ENCODE measurements at regions not wholly inside any gene's neighbourhood (a gene's known extent, or its start where the extent isn't known, plus 50 kb on each side); places are given as distances from the start of the nearest gene placed in this dataset.

DNA sequence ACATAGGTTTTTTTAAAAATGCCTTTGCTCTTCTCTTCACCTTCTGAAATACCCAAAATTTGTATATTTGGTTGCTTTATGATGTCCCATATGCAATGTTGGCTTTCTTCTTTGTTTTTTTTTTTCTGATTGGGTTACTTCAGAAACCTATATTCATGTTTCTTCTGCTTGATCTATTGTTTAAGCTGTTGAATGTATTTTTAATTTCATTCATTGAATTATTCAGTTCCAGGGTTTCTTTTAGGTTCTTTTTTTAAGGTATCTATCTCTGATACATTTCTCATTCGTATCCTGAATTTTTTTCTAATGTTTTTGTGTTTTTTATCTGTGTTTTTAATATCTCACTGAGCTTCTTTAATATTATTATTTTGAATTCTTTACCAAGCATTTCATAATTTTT is 221.0 kb upstream of the MTPN start:
- TF ChIP-seq EZH2phosphoT487 (IDR thresholded peaks at IDR 0.05; ENCODE audit: insufficient read depth, low read depth) (no peak), EZH2 (IDR thresholded peaks at IDR 0.05; ENCODE audit: insufficient read depth, poor library complexity, severe bottlenecking) (no peak)
- Histone ChIP-seq H4K20me1 (ENCODE audit: insufficient read depth) (no peaks in the 10 kb centered on the region), H3K27me3 (replicated peaks; ENCODE audit: insufficient read depth) (no peaks in the 10 kb centered on the region), H3K36me3 (ENCODE audit: low read depth) (no peaks in the 10 kb centered on the region), H3K4me2 (ENCODE audit: unreplicated experiment) (no peak overlapping the region), H3K79me2 (ENCODE audit: insufficient read depth) (no peaks in the 10 kb centered on the region), H3K9me3 (ENCODE audit: low read depth) (no peaks in the 10 kb centered on the region), H3K4me3 (no peak overlapping the region), H3F3A (ENCODE audit: insufficient read depth) (no peaks in the 10 kb centered on the region), H3K9ac (no peak overlapping the region), H3K4me1 (ENCODE audit: insufficient read depth) (no peaks in the 10 kb centered on the region), H2AFZ (no peak overlapping the region), H3K9me2 (ENCODE audit: insufficient read depth) (no peaks in the 10 kb centered on the region), H3K27ac (no peak overlapping the region)
- 0% methylated on average over 1 of the region's 1 CpG for WGBS, 2 experiments (ENCODE audit: low coverage in 1 of 2, low lambda C conversion rate in 2 of 2, missing lambda C conversion rate in 2 of 2)
- no peak for DNase-seq
- in situ Hi-C loops (cut with MboI): no loop called here

DNA sequence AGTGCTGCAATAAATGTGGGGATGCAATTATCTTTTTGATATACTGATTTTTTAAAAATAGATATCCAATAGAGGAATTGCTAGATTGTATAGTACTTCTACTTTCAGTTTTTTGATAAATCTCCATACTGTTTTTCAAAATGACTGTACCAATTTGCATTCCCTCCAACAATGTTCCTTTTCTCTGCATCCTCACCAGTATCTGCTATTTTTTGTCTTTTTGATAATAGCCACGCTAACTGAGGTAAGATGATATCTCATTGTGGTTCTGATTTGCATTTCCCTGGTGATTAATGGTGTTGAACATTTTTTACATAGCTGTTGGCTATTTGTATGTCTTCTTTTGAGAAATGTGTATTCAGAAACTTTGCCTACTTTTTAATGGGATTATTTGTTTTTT is 217.7 kb upstream of the MTPN start:
- H3K4me3 ChIP-seq: no peak overlapping the region
- H3F3A ChIP-seq (ENCODE audit: insufficient read depth): no peaks in the 10 kb centered on the region
- no peak for DNase-seq
- H3K9me2 ChIP-seq (ENCODE audit: insufficient read depth): no peaks in the 10 kb centered on the region
- no peak overlapping the region for H3K4me2 ChIP-seq (ENCODE audit: unreplicated experiment)
- WGBS, 2 experiments (ENCODE audit: low coverage in 1 of 2, low lambda C conversion rate in 2 of 2, missing lambda C conversion rate in 2 of 2): 13% methylated on average over 1 of the region's 1 CpG
- H3K36me3 ChIP-seq (ENCODE audit: low read depth): no peaks in the 10 kb centered on the region
- TF ChIP-seq EZH2phosphoT487 (IDR thresholded peaks at IDR 0.05; ENCODE audit: insufficient read depth, low read depth) (no peak), EZH2 (IDR thresholded peaks at IDR 0.05; ENCODE audit: insufficient read depth, poor library complexity, severe bottlenecking) (no peak)
- no peak overlapping the region for H3K27ac ChIP-seq
- no peaks in the 10 kb centered on the region for H4K20me1 ChIP-seq (ENCODE audit: insufficient read depth)
- no peaks in the 10 kb centered on the region for H3K27me3 ChIP-seq (replicated peaks; ENCODE audit: insufficient read depth)
- in situ Hi-C loops (cut with MboI): no loop called here
- H3K9me3 ChIP-seq (ENCODE audit: low read depth): no peaks in the 10 kb centered on the region
- no peaks in the 10 kb centered on the region for H3K4me1 ChIP-seq (ENCODE audit: insufficient read depth)
- H3K9ac ChIP-seq: no peak overlapping the region
- H3K79me2 ChIP-seq (ENCODE audit: insufficient read depth): no peaks in the 10 kb centered on the region
- no peak overlapping the region for H2AFZ ChIP-seq

DNA sequence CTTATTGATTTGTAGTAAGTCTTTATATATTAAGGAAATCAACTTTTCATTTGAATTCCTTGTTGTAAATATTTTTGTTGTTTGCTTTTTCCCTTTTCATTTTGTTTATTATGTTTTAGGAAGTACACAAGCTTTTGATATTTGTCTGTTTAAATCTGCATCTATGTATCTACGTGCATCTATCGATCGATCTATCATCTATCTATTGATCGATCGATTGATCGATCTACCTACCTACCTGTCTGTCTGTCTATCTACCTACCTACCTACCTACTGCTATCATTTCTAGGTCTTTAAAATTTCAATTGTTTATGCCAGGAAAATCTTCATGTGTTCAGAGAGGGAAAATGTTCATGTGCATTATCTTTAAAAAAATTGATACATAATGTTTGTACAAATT is 216.8 kb upstream of the MTPN start:
- H3K9me3 ChIP-seq (ENCODE audit: low read depth): no peaks in the 10 kb centered on the region
- WGBS, 2 experiments (ENCODE audit: low coverage in 1 of 2, low lambda C conversion rate in 2 of 2, missing lambda C conversion rate in 2 of 2): 55 to 61% methylated on average over 6 of the region's 6 CpGs
- TF ChIP-seq EZH2 (IDR thresholded peaks at IDR 0.05; ENCODE audit: insufficient read depth, poor library complexity, severe bottlenecking) (no peak), EZH2phosphoT487 (IDR thresholded peaks at IDR 0.05; ENCODE audit: insufficient read depth, low read depth) (no peak)
- H3K4me3 ChIP-seq: no peak overlapping the region
- no peak overlapping the region for H2AFZ ChIP-seq
- no peaks in the 10 kb centered on the region for H3F3A ChIP-seq (ENCODE audit: insufficient read depth)
- DNase-seq: no peak
- no peak overlapping the region for H3K4me2 ChIP-seq (ENCODE audit: unreplicated experiment)
- H3K27ac ChIP-seq: no peak overlapping the region
- in situ Hi-C loops (cut with MboI): no loop called here
- no peaks in the 10 kb centered on the region for H3K79me2 ChIP-seq (ENCODE audit: insufficient read depth)
- no peak overlapping the region for H3K9ac ChIP-seq
- no peaks in the 10 kb centered on the region for H3K4me1 ChIP-seq (ENCODE audit: insufficient read depth)
- no peaks in the 10 kb centered on the region for H3K36me3 ChIP-seq (ENCODE audit: low read depth)
- H3K9me2 ChIP-seq (ENCODE audit: insufficient read depth): no peaks in the 10 kb centered on the region
- no peaks in the 10 kb centered on the region for H4K20me1 ChIP-seq (ENCODE audit: insufficient read depth)
- no peaks in the 10 kb centered on the region for H3K27me3 ChIP-seq (replicated peaks; ENCODE audit: insufficient read depth)

DNA sequence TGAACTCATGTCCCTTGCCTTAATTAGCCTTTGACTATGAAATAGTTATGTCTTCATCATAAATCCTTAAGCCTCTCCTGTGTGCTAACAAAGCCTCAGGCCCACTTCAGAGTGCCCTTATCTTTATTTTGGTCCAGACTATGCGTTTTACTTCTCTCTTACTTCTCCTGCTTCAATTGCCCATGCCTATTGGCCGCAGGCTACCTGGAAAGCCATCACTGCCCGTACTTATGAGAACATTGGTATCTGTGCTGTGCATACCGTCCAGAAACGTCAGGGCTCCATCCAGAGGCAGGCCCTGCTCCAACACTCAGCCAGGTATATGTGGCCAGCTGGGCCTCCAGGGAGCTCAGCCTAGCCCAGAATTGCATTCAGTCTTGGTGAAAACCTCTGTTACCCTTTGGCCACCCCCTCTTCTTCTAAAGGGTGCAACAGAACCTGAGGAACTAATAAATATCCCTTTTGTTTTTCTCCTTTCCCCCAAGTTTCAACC is 212.4 kb upstream of the MTPN start:
- Histone ChIP-seq H3K27me3 (replicated peaks; ENCODE audit: insufficient read depth) (no peaks in the 10 kb centered on the region), H3K36me3 (ENCODE audit: low read depth) (no peaks in the 10 kb centered on the region), H3K4me3 (no peak overlapping the region), H3K79me2 (ENCODE audit: insufficient read depth) (no peaks in the 10 kb centered on the region), H3F3A (ENCODE audit: insufficient read depth) (no peaks in the 10 kb centered on the region), H3K4me2 (ENCODE audit: unreplicated experiment) (no peak overlapping the region), H3K27ac (no peak overlapping the region), H2AFZ (no peak overlapping the region), H4K20me1 (ENCODE audit: insufficient read depth) (no peaks in the 10 kb centered on the region), H3K9ac (no peak overlapping the region), H3K4me1 (ENCODE audit: insufficient read depth) (no peaks in the 10 kb centered on the region), H3K9me2 (ENCODE audit: insufficient read depth) (no peaks in the 10 kb centered on the region), H3K9me3 (ENCODE audit: low read depth) (no peaks in the 10 kb centered on the region)
- DNase-seq: no peak
- TF ChIP-seq EZH2phosphoT487 (IDR thresholded peaks at IDR 0.05; ENCODE audit: insufficient read depth, low read depth): no peak
- TF ChIP-seq EZH2 (IDR thresholded peaks at IDR 0.05; ENCODE audit: insufficient read depth, poor library complexity, severe bottlenecking): no peak
- WGBS, 2 experiments (ENCODE audit: low coverage in 1 of 2, low lambda C conversion rate in 2 of 2, missing lambda C conversion rate in 2 of 2): 18 to 31% methylated on average over 5 of the region's 5 CpGs
- in situ Hi-C loops (cut with MboI): no loop called here

DNA sequence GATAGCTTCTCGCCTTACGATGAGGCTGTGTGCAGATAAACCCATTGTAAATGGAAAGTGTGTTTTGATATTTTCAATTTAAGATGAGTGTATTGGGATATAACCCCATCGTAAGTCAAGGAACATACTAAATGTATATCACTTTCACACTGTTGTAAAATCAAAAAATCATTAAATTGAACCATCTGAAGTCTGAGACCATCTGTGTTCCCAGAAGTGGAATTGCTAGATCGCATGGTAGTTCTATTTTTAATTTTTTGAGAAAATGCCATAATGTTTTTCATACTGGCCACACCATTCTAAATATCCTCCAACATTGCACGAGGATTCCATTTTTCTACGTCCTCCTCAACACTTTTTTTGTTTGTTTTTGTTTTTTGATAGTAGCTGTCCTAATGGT is 209.1 kb upstream of the MTPN start:
- 29 to 31% methylated on average over 6 of the region's 6 CpGs for WGBS, 2 experiments (ENCODE audit: low coverage in 1 of 2, low lambda C conversion rate in 2 of 2, missing lambda C conversion rate in 2 of 2)
- Histone ChIP-seq H3K79me2 (ENCODE audit: insufficient read depth) (no peaks in the 10 kb centered on the region), H3K4me1 (ENCODE audit: insufficient read depth) (no peaks in the 10 kb centered on the region), H3K4me2 (ENCODE audit: unreplicated experiment) (no peak overlapping the region), H3K9ac (no peak overlapping the region), H3K9me2 (ENCODE audit: insufficient read depth) (no peaks in the 10 kb centered on the region), H3K27ac (no peak overlapping the region), H3K27me3 (replicated peaks; ENCODE audit: insufficient read depth) (no peaks in the 10 kb centered on the region), H3K36me3 (ENCODE audit: low read depth) (no peaks in the 10 kb centered on the region), H4K20me1 (ENCODE audit: insufficient read depth) (no peaks in the 10 kb centered on the region), H3K9me3 (ENCODE audit: low read depth) (no peaks in the 10 kb centered on the region), H2AFZ (no peak overlapping the region), H3K4me3 (no peak overlapping the region), H3F3A (ENCODE audit: insufficient read depth) (no peaks in the 10 kb centered on the region)
- TF ChIP-seq EZH2 (IDR thresholded peaks at IDR 0.05; ENCODE audit: insufficient read depth, poor library complexity, severe bottlenecking) (no peak), EZH2phosphoT487 (IDR thresholded peaks at IDR 0.05; ENCODE audit: insufficient read depth, low read depth) (no peak)
- in situ Hi-C loops (cut with MboI): no loop called here
- DNase-seq: no peak

Data from GM23248 (cell line).